Spinal cord (tissue), 9 donors: ENCODE measurements at regions not wholly inside any gene's neighbourhood (a gene's known extent, or its start where the extent isn't known, plus 50 kb on each side); places are given as distances from the start of the nearest gene placed in this dataset.
A peak's percentile ranks its signal among the peaks of the same experiment; 100 is the strongest.

Source experiments
- DNase-seq, 6 donors: peaks; one replicate each; pipeline versions ENCODE4 v3.0.0 to v3.0.0-alpha.2; 2013 to 2015; ENCODE audit warnings: low spot score in 6 of 6, low read depth in 4 of 6
- H3K27ac ChIP-seq: one replicate; pipeline ENCODE4 v1.5.1; 2013; ENCODE audit warnings: low read depth, low read length, control low read depth
- H3K27me3 ChIP-seq: one replicate; pipeline ENCODE4 v1.6.1; 2013; ENCODE audit warnings: low read length; ENCODE audit not compliant: control insufficient read depth, insufficient read depth
- H3K36me3 ChIP-seq: one replicate; pipeline ENCODE4 v1.6.1; 2013; ENCODE audit warnings: low read length; ENCODE audit not compliant: control insufficient read depth, insufficient read depth
- H3K4me1 ChIP-seq: one replicate; pipeline ENCODE4 v1.6.1; 2013; ENCODE audit warnings: low read length; ENCODE audit not compliant: control insufficient read depth, insufficient read depth
- H3K4me3 ChIP-seq: one replicate; pipeline ENCODE4 v1.5.1; 2013; ENCODE audit warnings: low read depth, low read length, control low read depth
- H3K9me3 ChIP-seq: one replicate; pipeline ENCODE4 v1.6.1; 2013; ENCODE audit warnings: low read length; ENCODE audit not compliant: control insufficient read depth, insufficient read depth
- WGBS: methylation state at CpG from one replicate; pipeline ENCODE4 v1.1.5; 2013; ENCODE audit warnings: missing lambda C conversion rate; ENCODE audit not compliant: insufficient coverage; 5-methylcytosine and 5-hydroxymethylcytosine counted together
- donor health status: healthy.

DNA sequence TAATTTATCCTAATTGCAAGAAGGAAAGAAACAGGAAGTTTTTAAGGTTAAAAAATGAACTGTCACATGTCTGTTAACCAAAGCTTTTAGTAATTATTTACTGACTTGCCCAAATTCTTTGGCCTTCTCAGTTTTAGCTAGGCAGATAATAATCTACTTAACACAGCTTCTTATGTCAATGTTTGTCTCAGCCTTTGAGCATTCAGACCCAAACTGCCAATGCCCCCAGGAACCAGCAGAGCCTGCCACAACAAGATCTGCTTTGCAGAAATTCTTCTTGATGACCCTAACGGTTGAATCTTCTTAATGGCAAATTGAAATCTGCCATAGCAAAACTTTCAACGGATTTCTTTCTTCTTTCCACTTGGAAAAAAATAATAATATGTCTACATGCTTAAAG lies 792.4 kb upstream of the ADGRL2 start:
- Histone ChIP-seq H3K27ac (no peak overlapping the region), H3K36me3 (no peaks in the 10 kb centered on the region), H3K4me3 (no peak overlapping the region), H3K27me3 (no peaks in the 10 kb centered on the region), H3K9me3 (no peaks in the 10 kb centered on the region), H3K4me1 (no peaks in the 10 kb centered on the region)
- no peak for DNase-seq
- no CpG with 5 or more reads among the region's 2 CpGs for WGBS

DNA sequence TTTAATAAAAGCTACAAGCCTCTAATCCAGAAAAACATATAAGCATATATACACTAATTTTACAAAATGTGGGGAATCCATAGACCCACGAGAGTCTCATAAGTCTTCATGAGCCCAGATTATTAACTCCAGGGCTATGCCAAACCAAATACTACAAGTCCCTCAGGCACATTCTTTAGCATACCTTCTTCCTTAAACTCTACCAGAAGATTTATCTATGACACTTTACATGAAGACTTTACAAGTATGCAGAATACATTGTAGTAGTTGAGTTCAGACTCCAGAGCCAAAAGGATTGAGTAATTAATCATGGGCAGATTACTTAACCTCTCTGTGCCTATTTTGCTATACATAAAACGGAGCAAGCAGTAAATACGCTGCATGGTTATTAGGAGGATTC lies 793.7 kb upstream of the ADGRL2 start:
- no CpG with 5 or more reads among the region's 3 CpGs for WGBS
- Histone ChIP-seq H3K9me3 (no peaks in the 10 kb centered on the region), H3K36me3 (no peaks in the 10 kb centered on the region), H3K27ac (no peak overlapping the region), H3K4me3 (no peak overlapping the region), H3K27me3 (no peaks in the 10 kb centered on the region), H3K4me1 (no peaks in the 10 kb centered on the region)
- no peak for DNase-seq

DNA sequence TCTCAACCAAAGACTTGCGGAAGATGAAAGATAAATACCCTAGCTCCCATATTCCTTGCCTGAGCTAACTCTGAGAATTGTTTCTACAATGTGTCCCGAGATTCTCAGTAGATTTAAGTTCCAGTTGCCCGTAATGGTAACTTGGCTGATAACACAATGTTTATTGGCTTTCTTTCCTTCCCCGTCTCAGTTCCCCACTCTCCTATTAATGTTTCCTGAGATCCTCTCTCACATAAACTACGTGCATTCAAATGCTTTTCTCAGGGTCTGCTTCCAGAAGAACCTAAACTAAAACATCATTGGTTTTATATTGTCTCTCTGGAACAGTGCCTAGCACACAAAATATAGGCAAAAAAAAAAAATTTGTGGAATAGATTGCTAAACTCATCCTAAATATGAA lies 794.2 kb upstream of the ADGRL2 start:
- Histone ChIP-seq H3K36me3 (no peaks in the 10 kb centered on the region), H3K4me3 (no peak overlapping the region), H3K27ac (no peak overlapping the region), H3K9me3 (no peaks in the 10 kb centered on the region), H3K4me1 (no peaks in the 10 kb centered on the region), H3K27me3 (no peaks in the 10 kb centered on the region)
- WGBS: 88% methylated on average over 5 of the region's 5 CpGs
- no peak for DNase-seq

DNA sequence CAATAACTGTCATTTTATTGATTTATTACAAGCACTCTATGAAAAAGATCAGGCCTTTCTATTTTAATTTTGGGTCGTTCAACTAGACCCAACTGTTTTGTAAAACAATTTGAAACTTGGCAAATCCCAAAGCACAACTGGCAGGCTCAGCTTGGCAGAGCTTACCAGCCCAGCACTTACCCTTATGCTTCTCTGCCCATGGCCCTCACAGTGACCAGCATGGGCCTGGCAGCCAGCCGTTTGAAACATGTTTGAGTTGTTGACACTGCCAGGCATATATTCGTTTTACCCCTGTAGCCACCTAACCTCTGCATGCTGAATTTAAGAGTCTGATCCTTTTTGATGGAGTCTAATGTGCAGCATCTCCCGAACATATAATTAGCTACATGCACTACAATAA lies 796.7 kb upstream of the ADGRL2 start:
- Histone ChIP-seq H3K4me1 (no peaks in the 10 kb centered on the region), H3K27me3 (no peaks in the 10 kb centered on the region), H3K27ac (no peak overlapping the region), H3K4me3 (no peak overlapping the region), H3K9me3 (no peaks in the 10 kb centered on the region), H3K36me3 (no peaks in the 10 kb centered on the region)
- DNase-seq: peak in 3 of 6 donors; percentile 7 to 50 (median 11)
- WGBS: 75% methylated on average over 1 of the region's 4 CpGs

DNA sequence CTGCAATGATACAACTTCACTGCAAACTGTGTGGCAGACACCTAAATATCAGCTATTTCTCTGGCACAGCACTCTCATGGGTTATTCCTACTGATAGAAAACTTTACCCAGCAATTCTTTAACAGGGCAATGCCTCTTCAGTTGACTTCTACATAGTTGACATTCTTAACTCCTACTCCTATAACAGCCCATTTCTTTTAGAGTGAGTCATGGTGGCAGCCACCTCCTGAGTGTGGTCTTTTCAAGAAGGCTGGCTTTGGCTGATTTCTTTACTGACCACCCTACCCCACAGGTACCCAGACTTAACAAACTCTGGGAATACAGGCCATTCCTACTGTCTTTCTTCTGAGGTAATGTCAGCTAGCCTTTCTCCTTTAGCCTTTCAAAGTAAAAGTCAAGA lies 805.8 kb upstream of the ADGRL2 start:
- Histone ChIP-seq H3K27me3 (no peaks in the 10 kb centered on the region), H3K36me3 (no peaks in the 10 kb centered on the region), H3K27ac (no peak overlapping the region), H3K4me3 (no peak overlapping the region), H3K9me3 (no peaks in the 10 kb centered on the region), H3K4me1 (no peaks in the 10 kb centered on the region)
- no peak for DNase-seq

DNA sequence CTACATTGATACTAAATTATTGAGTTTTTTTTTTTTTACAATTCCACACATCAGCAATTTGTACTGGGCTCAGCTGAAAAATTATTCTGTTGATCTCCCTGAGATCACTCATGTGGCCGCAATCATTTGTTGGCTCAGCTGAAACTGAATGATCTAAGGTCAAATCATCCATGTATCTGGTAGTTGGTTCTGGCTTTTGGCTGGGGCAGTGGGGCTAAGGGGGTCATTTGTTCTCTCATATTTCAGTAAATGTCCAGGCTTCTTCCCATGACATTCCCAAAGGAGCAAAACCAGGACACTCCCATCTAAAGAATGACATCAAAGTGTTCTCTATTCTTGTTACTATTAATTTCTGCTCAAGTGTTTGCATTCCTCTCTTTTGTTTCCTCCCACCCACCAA lies 806.7 kb upstream of the ADGRL2 start:
- Histone ChIP-seq H3K27ac (no peak overlapping the region), H3K27me3 (no peaks in the 10 kb centered on the region)
- DNase-seq: no peak

DNA sequence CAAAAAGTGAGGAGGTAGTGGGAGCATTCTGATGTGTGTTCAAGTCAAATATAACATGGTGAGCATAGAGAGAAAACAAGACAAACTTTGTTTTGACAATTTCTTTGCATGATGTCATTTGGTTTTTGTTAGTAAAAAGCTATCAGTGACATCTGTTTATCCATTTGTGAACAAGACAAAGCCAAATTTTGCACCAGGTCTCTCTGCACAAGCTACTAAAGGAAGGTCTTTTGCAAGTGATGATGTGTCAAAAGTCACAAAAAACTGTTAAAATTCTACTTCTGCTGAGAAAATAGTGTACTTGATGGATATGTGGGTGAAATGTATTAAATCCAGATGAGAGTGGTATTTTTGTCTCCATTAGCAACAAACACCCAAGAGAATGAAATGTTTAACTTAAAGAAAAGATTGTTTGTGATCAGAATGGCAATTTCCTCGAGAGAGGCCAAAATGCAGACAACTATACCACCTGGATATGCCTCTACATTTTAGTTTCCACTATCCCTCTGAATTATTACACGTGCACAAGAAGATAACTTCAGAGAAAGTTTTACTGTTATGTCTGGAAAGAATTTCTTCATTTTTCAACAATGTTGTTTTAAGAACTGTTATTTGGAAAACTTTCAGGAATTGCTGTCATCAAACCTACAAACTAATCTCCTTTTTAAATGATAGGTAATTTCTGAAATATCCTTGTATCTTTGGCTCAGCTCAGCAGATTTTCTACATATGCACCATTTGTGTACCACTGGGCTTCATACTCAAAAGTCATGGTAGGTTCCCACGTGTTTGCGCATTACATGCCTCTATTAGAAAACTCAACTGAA lies 807.4 kb upstream of the ADGRL2 start:
- Histone ChIP-seq H3K27ac (no peak overlapping the region), H3K4me1 (no peaks in the 10 kb centered on the region), H3K27me3 (no peaks in the 10 kb centered on the region), H3K9me3 (no peaks in the 10 kb centered on the region), H3K36me3 (no peaks in the 10 kb centered on the region), H3K4me3 (no peak overlapping the region)
- DNase-seq: peak in 1 of 6 donors; percentile 20
- WGBS: no CpG with 5 or more reads among the region's 4 CpGs

More for the DNA sequence above, 806.7 kb upstream of the ADGRL2 start:
- WGBS: 100% methylated on average over 1 of the region's 1 CpG
- Histone ChIP-seq H3K36me3 (no peaks in the 10 kb centered on the region), H3K9me3 (no peaks in the 10 kb centered on the region), H3K4me3 (no peak overlapping the region), H3K4me1 (no peaks in the 10 kb centered on the region)

DNA sequence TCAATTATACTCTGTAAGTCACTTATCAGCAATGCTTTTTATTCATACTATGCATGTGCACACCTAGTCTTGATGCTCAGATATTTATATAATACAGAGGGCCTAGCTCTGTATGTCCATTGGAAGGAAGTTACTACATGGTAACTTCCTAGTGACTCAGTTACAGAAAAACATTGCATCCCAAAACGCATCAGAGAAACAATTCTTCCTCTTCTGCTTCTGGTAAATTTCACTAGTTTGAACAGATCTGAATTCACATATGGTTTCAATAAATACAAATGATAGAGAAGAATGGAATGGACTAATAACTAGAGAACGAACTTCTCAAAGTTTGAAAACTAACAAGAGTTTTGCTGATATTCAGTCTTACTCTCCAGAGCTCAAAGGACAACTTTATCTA lies 811.3 kb upstream of the ADGRL2 start:
- Histone ChIP-seq H3K4me3 (no peak overlapping the region), H3K27ac (no peak overlapping the region), H3K4me1 (no peaks in the 10 kb centered on the region), H3K27me3 (no peaks in the 10 kb centered on the region), H3K36me3 (no peaks in the 10 kb centered on the region), H3K9me3 (no peaks in the 10 kb centered on the region)
- WGBS: no CpG with 5 or more reads among the region's 2 CpGs
- DNase-seq: no peak

DNA sequence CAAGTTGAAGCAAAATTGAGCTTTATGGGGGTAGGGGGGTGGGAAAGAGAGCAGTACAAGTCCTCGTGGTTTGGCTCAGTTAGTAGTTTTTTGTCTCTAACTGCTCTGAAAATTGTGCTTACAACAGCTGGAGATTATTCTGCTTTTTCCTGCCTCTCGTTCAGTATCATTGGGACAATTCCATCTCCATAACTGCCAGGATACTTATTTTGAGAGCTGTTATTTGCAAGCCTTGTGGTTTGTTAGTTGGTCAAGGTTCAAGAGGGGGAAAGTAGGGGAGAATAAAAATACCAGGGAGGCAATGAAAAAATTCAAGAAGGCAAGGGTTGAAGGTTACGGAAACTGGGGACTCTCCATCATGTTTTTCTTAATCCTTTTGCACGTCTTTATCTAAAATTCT lies 811.8 kb upstream of the ADGRL2 start:
- H3K27ac ChIP-seq: no peak overlapping the region
- no peak overlapping the region for H3K4me3 ChIP-seq
- H3K36me3 ChIP-seq: no peaks in the 10 kb centered on the region
- no peaks in the 10 kb centered on the region for H3K4me1 ChIP-seq
- 78% methylated on average over 1 of the region's 4 CpGs for WGBS
- DNase-seq: no peak
- H3K27me3 ChIP-seq: no peaks in the 10 kb centered on the region
- H3K9me3 ChIP-seq: no peaks in the 10 kb centered on the region

DNA sequence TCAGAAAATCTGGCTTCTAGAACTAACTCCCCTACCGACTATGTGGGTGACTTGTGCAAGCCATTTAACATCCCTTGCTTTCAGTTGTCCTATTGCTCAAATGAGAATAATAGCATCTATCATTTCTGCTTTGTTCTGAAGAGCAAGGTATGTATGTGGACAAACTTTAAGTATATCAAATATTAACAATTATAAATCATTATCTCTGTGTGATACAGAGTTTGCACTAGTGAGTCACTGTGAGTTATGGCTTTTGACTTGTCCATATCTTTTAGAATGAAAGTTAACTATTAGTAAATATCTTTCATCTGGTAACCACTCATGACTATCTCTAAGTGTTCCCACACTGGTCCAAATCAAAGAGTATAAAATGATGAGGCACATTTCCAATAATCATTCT lies 812.9 kb upstream of the ADGRL2 start:
- no CpG with 5 or more reads among the region's 1 CpG for WGBS

More for the DNA sequence above, 812.9 kb upstream of the ADGRL2 start:
- Histone ChIP-seq H3K9me3 (no peaks in the 10 kb centered on the region), H3K4me1 (no peaks in the 10 kb centered on the region), H3K27me3 (no peaks in the 10 kb centered on the region), H3K36me3 (no peaks in the 10 kb centered on the region), H3K27ac (no peak overlapping the region), H3K4me3 (no peak overlapping the region)
- DNase-seq: no peak
